ENCODE measurements at regions not wholly inside any gene's neighbourhood (a gene's known extent, or its start where the extent isn't known, plus 50 kb on each side); places are given as distances from the start of the nearest gene placed in this dataset.

GRCh38 chr21:23939369-23940065 lies 1667.8 kb downstream of the MRPL39 start:
- TF ChIP-seq POLR2AphosphoS5 (IDR thresholded peaks at IDR 0.05; ENCODE audit: insufficient read depth in 1 of 2, low read depth in 1 of 2) (no peak), CTCF (IDR thresholded peaks at IDR 0.05) (no peak)

All from vagina (tissue), 2 donors.